K562 (cell line): ENCODE measurements at regions not wholly inside any gene's neighbourhood (a gene's known extent, or its start where the extent isn't known, plus 50 kb on each side); places are given as distances from the start of the nearest gene placed in this dataset.

Experiments used
- ATAC-seq: fragments of 200-7000 bp; cut with Tn5 transposase; 3 replicates; pipeline ENCODE4 v1.9.1; 2020; ENCODE audit warnings: moderate library complexity
- BruUV-seq: library from RNA; stranded (reverse); fragments of 400-500 nt; replicated peaks from 2 replicates; lab custom pipeline; 2021; lab: Mats Ljungman, UMichigan
- CTCF ChIA-PET: fragments of 300-600 bp; formaldehyde crosslinking; extraction: SDS; loops from one replicate; lab custom pipeline; 2021; ENCODE audit warnings: low intra/inter-chr PET ratio; lab: Yijun Ruan, JAX
- POLR2A ChIA-PET: fragments of 300-600, 350-650 bp; sonication (Branson Sonifier 250); formaldehyde crosslinking; extraction: SDS; loops from one replicate; lab custom pipeline; 2021; ENCODE audit warnings: antibody characterized with exemption, inconsistent platforms; lab: Yijun Ruan, JAX
- DNase-seq, 4 experiments: peaks; one replicate each; pipeline versions ENCODE4 v3.0.0 to v3.0.0-alpha.2; 2011 to 2018; ENCODE audit warnings: low spot score in 3 of 4, mixed read lengths in 3 of 4; ENCODE audit errors: extremely low read depth in 1 of 4
- FAIRE-seq: peaks from 2 replicates; lab custom pipeline; 2011; peaks lifted over from hg19 to GRCh38; lab: Jason Lieb, UNC
- H2AFZ ChIP-seq: 2 replicates; pipeline ENCODE4 v1.6.0; 2011; ENCODE audit warnings: low read depth, low read length, control low read depth, inconsistent platforms
- H3K27ac ChIP-seq: fragments of 200-600 bp; 3 replicates; pipeline ENCODE4 v1.8.0; 2011; ENCODE audit warnings: low read depth, mild to moderate bottlenecking, control low read depth, inconsistent platforms, low read length, moderate library complexity, mixed read lengths; ENCODE audit errors: extremely low read depth
- H3K27me3 ChIP-seq, 2 experiments: fragments of 300-600 bp in 1 of 2; 2 replicates in 1 of 2; 3 replicates in 1 of 2; pipeline versions ENCODE4 v1.6.0 to v1.8.0; 2011; ENCODE audit warnings: inconsistent platforms in 2 of 2, low read length in 2 of 2, mild to moderate bottlenecking in 1 of 2, mixed read lengths in 1 of 2, moderate library complexity in 1 of 2; ENCODE audit not compliant: control insufficient read depth in 2 of 2, insufficient read depth in 2 of 2
- H3K36me3 ChIP-seq: fragments of 300-600 bp; 3 replicates; pipeline ENCODE4 v1.8.0; 2011; ENCODE audit warnings: mild to moderate bottlenecking, low read length, inconsistent platforms; ENCODE audit not compliant: control insufficient read depth, insufficient read depth
- H3K4me1 ChIP-seq, 2 experiments: fragments of 200-600 bp in 1 of 2; replicated peaks in 1 of 2; 2 replicates in 1 of 2; 3 replicates in 1 of 2; pipeline versions ENCODE4 v1.5.1 to v1.8.0; 2011; ENCODE audit warnings: inconsistent platforms in 2 of 2, low read length in 2 of 2, mild to moderate bottlenecking in 1 of 2, mixed read lengths in 1 of 2, moderate library complexity in 1 of 2; ENCODE audit not compliant: control insufficient read depth in 2 of 2, insufficient read depth in 2 of 2
- H3K4me2 ChIP-seq: 2 replicates; pipeline ENCODE4 v1.6.1; 2011; ENCODE audit warnings: low read length, control low read depth, inconsistent platforms, mixed read lengths; ENCODE audit not compliant: insufficient read depth
- H3K4me3 ChIP-seq: fragments of 200-600 bp; sonication (generic), shearing (Covaris generic); 2 replicates; pipeline ENCODE4 v1.5.1; 2016; ENCODE audit warnings: control low read depth, inconsistent platforms
- H3K79me2 ChIP-seq: fragments of 200-600 bp; 3 replicates; pipeline ENCODE4 v1.8.0; 2011; ENCODE audit warnings: low read length, inconsistent platforms; ENCODE audit not compliant: control insufficient read depth, insufficient read depth
- H3K9ac ChIP-seq, 2 experiments: 2 replicates each; pipeline versions ENCODE4 v1.6.0 to v1.6.1; 2011; ENCODE audit warnings: low read depth in 2 of 2, low read length in 2 of 2, control low read depth in 1 of 2, inconsistent platforms in 1 of 2, mild to moderate bottlenecking in 1 of 2, mixed read lengths in 1 of 2; ENCODE audit not compliant: insufficient read depth in 1 of 2
- H3K9me1 ChIP-seq: one replicate; pipeline ENCODE4 v1.6.0; 2011; ENCODE audit warnings: inconsistent platforms, mild to moderate bottlenecking, low read length, moderate library complexity; ENCODE audit not compliant: control insufficient read depth, insufficient read depth
- H3K9me3 ChIP-seq: replicated peaks from 2 replicates; pipeline ENCODE4 v1.5.1; 2011; ENCODE audit warnings: low read depth, low read length, inconsistent platforms; ENCODE audit not compliant: control insufficient read depth, insufficient read depth
- H4K20me1 ChIP-seq: replicated peaks from 2 replicates; pipeline ENCODE4 v1.6.1; 2011; ENCODE audit warnings: low read length, inconsistent platforms, mixed read lengths; ENCODE audit not compliant: control insufficient read depth, insufficient read depth
- ADNP ChIP-seq: fragments of 200-800 bp; sonication (Bioruptor generic); IDR thresholded peaks from 2 replicates; pipeline ENCODE4 v1.6.1; 2016; ENCODE audit warnings: missing genetic modification characterization, missing compliant biosample characterization
- E2F4 ChIP-seq: sonication (generic); formaldehyde crosslinking; IDR thresholded peaks from 2 replicates; pipeline ENCODE4 v1.8.0; 2022; ENCODE audit warnings: mild to moderate bottlenecking, low read depth, missing genetic modification reagents
- RBM34 ChIP-seq: fragments of 200-400 bp; formaldehyde crosslinking; IDR thresholded peaks from 2 replicates; pipeline ENCODE4 v1.6.1; 2018; ENCODE audit warnings: low read length, borderline replicate concordance; ENCODE audit not compliant: insufficient read depth
- RFX1 ChIP-seq: fragments of 450-650 bp; IDR thresholded peaks from 2 replicates; pipeline ENCODE4 v1.6.1; 2016; ENCODE audit warnings: mild to moderate bottlenecking, moderate library complexity
- RUNX1 ChIP-seq: sonication (generic); IDR thresholded peaks from 2 replicates; pipeline ENCODE4 v1.6.1; 2016; ENCODE audit warnings: antibody characterized with exemption, low read depth
- ZFP1 ChIP-seq: fragments of 450-650 bp; formaldehyde crosslinking; IDR thresholded peaks from 2 replicates; pipeline ENCODE4 v1.4.0; 2020; ENCODE audit warnings: mild to moderate bottlenecking, mixed read lengths
- WGBS: fragments of 100-300 bp; shearing (Covaris generic); methylation state at CpG from one replicate; pipeline ENCODE4 v1.1.6; 2016; ENCODE audit warnings: low coverage, mixed read lengths; ENCODE audit not compliant: insufficient coverage; ENCODE audit errors: missing lambda C conversion rate; 5-methylcytosine and 5-hydroxymethylcytosine counted together
- in situ Hi-C: fragments of 300-500 bp; cut with MboI; formaldehyde crosslinking; loops from 4 replicates; pipeline ENCODE4 v1.15.0; 2018; ENCODE audit warnings: inconsistent platforms, mixed read lengths
- intact Hi-C: fragments of 100-400 bp; cut with micrococcal nuclease; formaldehyde crosslinking; loops from 2 replicates; pipeline ENCODE4 v1.14.2; 2022

GRCh38 chr1:17913326-17914115 lies 158.4 kb downstream of the ACTL8 start:
- no peak overlapping the region for H3K27ac ChIP-seq
- no peaks in the 10 kb centered on the region for H3K4me1 ChIP-seq
- WGBS = under 1% methylated on average over 14 of the region's 14 CpGs
- peaks cover 6% of the 10 kb centered on the region; the same call in 1 of the 2 replicates for H4K20me1 ChIP-seq
- FAIRE-seq (no peak), ATAC-seq (no peak), DNase-seq (no peak)
- TF ChIP-seq ADNP (tag) = no peak
- TF ChIP-seq RUNX1 = no peak
- intact Hi-C loops = no loop called here
- no peaks in the 10 kb centered on the region for H3K9me3 ChIP-seq
- H3K4me3 ChIP-seq = no peak overlapping the region
- H2AFZ ChIP-seq = no peak overlapping the region
- no peaks in the 10 kb centered on the region; a peak in 1 of 5 replicates for H3K27me3 ChIP-seq
- in situ Hi-C loops = no loop called here
- H3K4me2 ChIP-seq = no peak overlapping the region
- H3K9ac ChIP-seq = no peak overlapping the region
- ChIA-PET CTCF (no interaction called here), POLR2A (interaction anchor here (0.7 kb wide), 1 partner anchor 13 kb away, joined by 3 read pairs; no protein-coding TSS in a partner anchor)
- no peaks in the 10 kb centered on the region for H3K79me2 ChIP-seq
- no TSS peak for BruUV-seq
- no peaks in the 10 kb centered on the region for H3K36me3 ChIP-seq
- H3K9me1 ChIP-seq = no peaks in the 10 kb centered on the region

GRCh38 chr1:17914131-17914530 lies 159.0 kb downstream of the ACTL8 start:
- DNase-seq = no peak
- Histone ChIP-seq H3K9me1 (no peaks in the 10 kb centered on the region), H3K79me2 (no peaks in the 10 kb centered on the region), H3K9me3 (no peaks in the 10 kb centered on the region), H2AFZ (no peak overlapping the region), H4K20me1 (peaks cover 6% of the 10 kb centered on the region; the same call in 1 of the 2 replicates), H3K9ac (no peak overlapping the region), H3K27ac (no peak overlapping the region), H3K4me3 (no peak overlapping the region), H3K4me1 (no peaks in the 10 kb centered on the region), H3K27me3 (no peaks in the 10 kb centered on the region; a peak in 1 of 5 replicates), H3K4me2 (no peak overlapping the region), H3K36me3 (no peaks in the 10 kb centered on the region)
- ATAC-seq = no peak
- 2% methylated on average over 7 of the region's 7 CpGs for WGBS
- intact Hi-C loops = no loop called here
- in situ Hi-C loops = no loop called here
- no TSS peak for BruUV-seq
- FAIRE-seq = no peak
- TF ChIP-seq ZFP1 (no peak), E2F4 (no peak), RBM34 (no peak), RFX1 (peak; percentile 52)
- CTCF ChIA-PET = no interaction called here
- POLR2A ChIA-PET = interaction anchor here (0.6 kb wide), 1 partner anchor 10 kb away, joined by 3 read pairs; no protein-coding TSS in a partner anchor
